Coronary artery (tissue), 2 donors: ENCODE measurements at regions not wholly inside any gene's neighbourhood (a gene's known extent, or its start where the extent isn't known, plus 50 kb on each side); places are given as distances from the start of the nearest gene placed in this dataset.

Source experiments
- DNase-seq: peaks from one replicate; pipeline ENCODE4 v3.0.0-alpha.2; 2017; ENCODE audit warnings: low spot score
- H3K27ac ChIP-seq, 2 donors: fragments of 200-600 bp; sonication (generic); one replicate each; pipeline ENCODE4 v1.5.1; 2016 to 2019
- H3K4me3 ChIP-seq: fragments of 200-600 bp; sonication (generic); 2 replicates; pipeline ENCODE4 v1.5.1; 2016; ENCODE audit warnings: mild to moderate bottlenecking, moderate library complexity
- TF ChIP-seq, protein P1 (sequence below): fragments of 200-600 bp; sonication (generic); IDR thresholded peaks from one replicate; pipeline ENCODE4 v1.5.1; 2019; ENCODE audit warnings: antibody characterized with exemption

DNA sequence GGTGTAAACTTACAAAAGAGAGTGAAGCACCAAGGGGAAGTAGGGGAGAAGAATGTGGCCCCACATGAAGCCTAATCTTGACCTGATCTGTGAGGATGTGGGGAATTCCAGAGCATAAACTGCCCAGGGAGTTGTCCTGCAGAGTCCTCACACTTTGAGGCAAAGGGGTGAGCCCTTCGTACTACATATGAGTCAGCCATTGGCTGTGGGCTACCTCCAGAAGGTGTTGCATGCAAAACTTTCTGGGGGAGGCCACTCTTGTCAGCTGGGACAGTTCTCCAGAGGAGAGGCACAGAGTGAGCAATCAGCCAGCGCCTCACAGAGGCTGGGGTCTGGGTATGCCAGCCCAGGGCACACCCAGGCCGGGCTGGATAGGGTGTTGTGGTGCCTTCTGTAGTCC lies 98.1 kb upstream of the NMUR2 start:
- Histone ChIP-seq H3K27ac (no peak overlapping the region), H3K4me3 (no peak overlapping the region)
- TF ChIP-seq, protein P1, sequence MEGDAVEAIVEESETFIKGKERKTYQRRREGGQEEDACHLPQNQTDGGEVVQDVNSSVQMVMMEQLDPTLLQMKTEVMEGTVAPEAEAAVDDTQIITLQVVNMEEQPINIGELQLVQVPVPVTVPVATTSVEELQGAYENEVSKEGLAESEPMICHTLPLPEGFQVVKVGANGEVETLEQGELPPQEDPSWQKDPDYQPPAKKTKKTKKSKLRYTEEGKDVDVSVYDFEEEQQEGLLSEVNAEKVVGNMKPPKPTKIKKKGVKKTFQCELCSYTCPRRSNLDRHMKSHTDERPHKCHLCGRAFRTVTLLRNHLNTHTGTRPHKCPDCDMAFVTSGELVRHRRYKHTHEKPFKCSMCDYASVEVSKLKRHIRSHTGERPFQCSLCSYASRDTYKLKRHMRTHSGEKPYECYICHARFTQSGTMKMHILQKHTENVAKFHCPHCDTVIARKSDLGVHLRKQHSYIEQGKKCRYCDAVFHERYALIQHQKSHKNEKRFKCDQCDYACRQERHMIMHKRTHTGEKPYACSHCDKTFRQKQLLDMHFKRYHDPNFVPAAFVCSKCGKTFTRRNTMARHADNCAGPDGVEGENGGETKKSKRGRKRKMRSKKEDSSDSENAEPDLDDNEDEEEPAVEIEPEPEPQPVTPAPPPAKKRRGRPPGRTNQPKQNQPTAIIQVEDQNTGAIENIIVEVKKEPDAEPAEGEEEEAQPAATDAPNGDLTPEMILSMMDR = no peak
- no peak for DNase-seq

DNA sequence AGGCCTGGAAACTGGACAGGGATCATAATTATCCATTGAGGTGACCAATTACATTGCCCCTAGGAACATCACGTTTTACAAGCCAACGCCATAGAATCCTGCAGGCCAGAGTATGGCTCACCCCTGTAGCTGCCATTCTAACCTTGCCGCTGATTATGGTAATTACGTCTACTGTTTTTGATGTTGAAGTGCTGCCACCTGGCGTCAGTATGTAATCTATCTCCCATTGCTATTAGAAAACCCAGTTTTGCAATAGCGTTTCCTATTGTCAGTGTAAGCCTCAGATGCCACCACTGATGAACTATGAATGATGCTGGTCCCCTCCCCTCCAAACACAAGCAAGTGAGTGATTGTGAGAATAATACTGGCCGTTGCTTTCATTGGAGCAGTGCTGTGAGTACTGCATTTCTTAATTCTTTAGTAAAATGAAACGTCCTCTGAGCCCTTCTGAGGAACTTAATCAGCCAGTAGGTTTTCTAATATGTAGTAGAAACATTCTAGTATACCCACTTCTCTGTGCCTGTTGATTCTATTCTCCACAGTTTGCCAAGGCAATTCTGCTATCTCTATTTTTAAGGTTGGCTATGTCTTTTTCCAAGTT lies 100.5 kb upstream of the NMUR2 start:
- TF ChIP-seq, protein P1 = peak; percentile 48
- DNase-seq = no peak

DNA sequence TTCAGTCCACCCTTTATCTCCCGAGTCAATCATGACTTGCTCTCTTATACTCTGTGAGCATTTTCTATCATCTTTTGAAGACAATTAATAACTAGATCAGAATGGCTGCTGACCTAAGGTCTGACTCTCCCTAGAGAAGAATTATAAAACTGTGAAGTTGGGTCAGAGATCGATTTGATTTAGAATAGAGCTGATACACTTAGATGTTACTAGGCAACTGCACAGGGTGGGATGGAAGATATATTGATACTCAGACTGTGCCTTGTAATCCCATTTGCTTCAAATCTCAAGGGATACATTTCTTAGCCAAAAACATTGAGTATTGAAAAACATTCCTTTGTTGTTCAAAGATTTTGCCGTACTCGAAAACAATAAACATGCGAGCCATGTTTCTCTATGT lies 106.0 kb upstream of the NMUR2 start:
- DNase-seq = no peak
- Histone ChIP-seq H3K27ac (no peak overlapping the region), H3K4me3 (no peak overlapping the region)
- TF ChIP-seq, protein P1 = no peak

More for the DNA sequence above, 100.5 kb upstream of the NMUR2 start:
- no peak overlapping the region for H3K27ac ChIP-seq
- H3K4me3 ChIP-seq = no peak overlapping the region

DNA sequence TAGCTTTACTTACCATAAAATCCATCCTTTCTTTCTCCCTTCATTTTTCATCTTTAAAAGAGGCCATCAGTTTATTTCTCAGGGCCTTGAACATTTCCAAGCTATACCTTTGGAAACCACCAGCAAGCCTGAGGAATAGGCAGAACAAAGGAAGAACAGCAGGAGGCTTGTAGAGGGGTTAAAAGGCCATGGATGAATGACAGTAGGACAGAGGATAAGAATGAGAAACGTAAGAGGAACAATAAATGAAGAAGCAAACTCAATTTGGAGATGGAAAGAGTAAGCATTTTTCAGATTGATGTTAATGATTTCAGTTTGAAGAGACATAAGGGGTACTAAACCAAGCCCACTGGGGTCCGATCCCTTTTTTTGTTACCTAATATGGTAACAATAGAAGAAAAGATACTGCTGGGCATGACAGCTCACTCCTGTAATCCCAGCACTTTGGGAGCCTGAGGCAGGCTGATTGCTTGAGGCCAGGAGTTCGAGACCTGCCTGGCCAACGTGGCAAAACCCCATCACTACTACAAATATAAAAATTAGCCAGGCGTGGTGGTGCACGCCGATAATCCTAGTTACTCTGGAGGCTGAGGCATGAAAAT lies 106.6 kb upstream of the NMUR2 start:
- no peak for DNase-seq
- TF ChIP-seq, protein P1 = no peak
- no peak overlapping the region for H3K27ac ChIP-seq
- no peak overlapping the region for H3K4me3 ChIP-seq

DNA sequence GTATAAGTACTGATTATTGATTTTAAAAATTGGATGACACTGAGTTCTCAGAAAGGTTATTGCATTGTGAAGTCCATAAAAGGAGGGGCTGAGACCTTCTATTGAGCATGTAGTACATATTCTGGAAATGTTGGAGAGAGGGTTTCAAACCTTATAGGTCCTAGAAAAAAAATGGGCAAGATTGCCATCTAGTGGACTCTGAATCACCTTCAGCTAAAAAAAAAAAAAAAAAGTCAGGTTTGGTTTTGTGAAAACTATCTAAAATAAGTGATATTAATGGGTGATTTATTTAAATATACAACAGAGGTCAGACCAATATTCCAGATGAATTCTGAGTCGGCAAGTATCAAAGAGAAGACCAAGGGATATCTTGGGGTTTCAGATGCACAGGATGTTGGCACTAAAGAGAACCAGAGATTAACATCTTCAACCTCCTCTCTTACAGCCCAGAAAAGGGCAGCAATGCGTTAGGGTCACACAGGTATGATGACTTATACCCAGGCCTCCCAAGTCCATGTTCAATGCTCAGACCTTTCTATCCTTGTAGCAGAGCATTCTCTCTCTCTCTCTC lies 109.8 kb upstream of the NMUR2 start:
- TF ChIP-seq, protein P1 = peak; percentile 18
- DNase-seq = no peak
- no peak overlapping the region for H3K4me3 ChIP-seq
- no peak overlapping the region for H3K27ac ChIP-seq

DNA sequence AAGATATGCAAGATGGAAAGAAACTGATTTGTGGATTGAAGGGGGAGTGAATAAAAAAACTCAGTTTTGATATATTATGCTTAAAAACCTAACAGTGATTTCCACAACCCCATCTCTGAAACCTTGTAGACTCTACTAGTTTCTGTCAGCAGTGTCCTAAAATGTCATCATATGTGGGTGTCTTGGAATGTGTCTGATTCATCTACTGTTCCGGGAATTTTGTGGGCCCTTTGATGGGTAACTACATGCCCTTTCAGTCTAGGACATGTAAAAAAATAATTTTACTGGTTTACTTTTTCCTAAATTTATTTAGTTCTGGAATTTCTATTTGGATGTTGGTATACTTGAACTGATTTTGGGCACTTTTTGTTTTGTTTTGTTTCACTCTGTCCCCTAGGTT lies 118.9 kb upstream of the NMUR2 start:
- DNase-seq = no peak
- Histone ChIP-seq H3K27ac (no peak overlapping the region), H3K4me3 (no peak overlapping the region)
- TF ChIP-seq, protein P1 = no peak
